GM12875 (cell line): ENCODE measurements at regions not wholly inside any gene's neighbourhood (a gene's known extent, or its start where the extent isn't known, plus 50 kb on each side); places are given as distances from the start of the nearest gene placed in this dataset.

Experiments
- H3K4me3 ChIP-seq: one replicate; pipeline ENCODE4 v1.5.1; 2011; ENCODE audit warnings: low read depth, low read length, control low read depth
- TF ChIP-seq, protein P1 (sequence below): IDR thresholded peaks from 2 replicates; pipeline ENCODE4 v1.5.1; 2011; ENCODE audit warnings: low read depth, mild to moderate bottlenecking, control low read depth, inconsistent platforms, low read length, moderate library complexity, borderline replicate concordance; ENCODE audit not compliant: insufficient read depth

DNA sequence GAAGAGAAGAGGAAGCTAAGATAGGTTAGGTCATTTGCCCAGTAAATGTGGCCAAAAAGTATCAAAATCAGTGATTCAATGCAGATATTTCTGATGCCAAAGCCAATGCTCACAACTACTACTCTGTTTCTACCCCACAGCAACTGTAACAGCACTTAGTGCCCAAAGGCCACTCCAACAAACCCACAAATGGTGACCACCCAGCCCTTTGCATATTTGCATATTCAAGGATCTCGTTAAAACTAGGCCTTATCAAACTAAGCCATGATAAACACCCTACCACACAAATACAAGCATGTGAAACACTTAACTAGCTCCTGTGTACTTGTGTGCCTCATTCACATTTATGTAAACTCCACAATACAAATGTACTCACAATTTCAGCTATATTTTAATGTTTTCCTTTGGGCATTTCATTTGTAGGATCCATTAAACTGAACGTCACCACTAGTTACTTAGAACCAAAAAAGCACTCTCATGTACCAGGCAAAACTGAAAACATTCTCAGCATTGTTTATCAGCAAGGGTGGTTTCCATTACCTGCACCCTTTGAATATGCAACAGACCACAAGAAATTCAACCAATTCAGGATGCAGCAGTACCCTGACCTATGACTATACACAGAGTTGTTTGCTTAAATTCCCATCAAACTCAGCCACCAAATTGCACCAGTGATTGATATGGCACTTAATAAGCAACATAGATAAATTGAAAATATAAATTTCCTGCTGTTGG, 111.2 kb upstream of the STT3B start:
- no peak overlapping the region for H3K4me3 ChIP-seq
- TF ChIP-seq, protein P1, sequence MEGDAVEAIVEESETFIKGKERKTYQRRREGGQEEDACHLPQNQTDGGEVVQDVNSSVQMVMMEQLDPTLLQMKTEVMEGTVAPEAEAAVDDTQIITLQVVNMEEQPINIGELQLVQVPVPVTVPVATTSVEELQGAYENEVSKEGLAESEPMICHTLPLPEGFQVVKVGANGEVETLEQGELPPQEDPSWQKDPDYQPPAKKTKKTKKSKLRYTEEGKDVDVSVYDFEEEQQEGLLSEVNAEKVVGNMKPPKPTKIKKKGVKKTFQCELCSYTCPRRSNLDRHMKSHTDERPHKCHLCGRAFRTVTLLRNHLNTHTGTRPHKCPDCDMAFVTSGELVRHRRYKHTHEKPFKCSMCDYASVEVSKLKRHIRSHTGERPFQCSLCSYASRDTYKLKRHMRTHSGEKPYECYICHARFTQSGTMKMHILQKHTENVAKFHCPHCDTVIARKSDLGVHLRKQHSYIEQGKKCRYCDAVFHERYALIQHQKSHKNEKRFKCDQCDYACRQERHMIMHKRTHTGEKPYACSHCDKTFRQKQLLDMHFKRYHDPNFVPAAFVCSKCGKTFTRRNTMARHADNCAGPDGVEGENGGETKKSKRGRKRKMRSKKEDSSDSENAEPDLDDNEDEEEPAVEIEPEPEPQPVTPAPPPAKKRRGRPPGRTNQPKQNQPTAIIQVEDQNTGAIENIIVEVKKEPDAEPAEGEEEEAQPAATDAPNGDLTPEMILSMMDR, result no peak

DNA sequence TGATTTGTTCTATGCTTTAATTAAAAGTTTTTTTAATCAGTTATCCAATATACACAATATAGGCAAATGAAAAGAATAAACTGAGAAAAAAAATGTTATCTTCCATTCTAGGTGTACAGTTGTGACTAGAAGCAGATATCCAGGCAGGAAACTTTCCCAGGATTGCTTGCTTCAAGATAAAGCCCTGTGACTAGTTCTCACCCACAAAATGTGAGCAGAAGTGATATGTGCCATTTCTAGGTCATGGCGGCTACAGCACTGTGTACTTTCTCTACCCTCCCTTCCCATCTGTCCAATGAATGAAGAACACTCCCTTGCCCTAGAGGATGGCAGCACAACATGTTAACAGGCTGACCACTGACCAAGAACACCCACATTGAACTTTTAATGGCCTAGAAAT, 110.5 kb upstream of the STT3B start:
- no peak overlapping the region for H3K4me3 ChIP-seq
- TF ChIP-seq, protein P1, result no peak

- no peak overlapping the region for H3K4me3 ChIP-seq
- TF ChIP-seq, protein P1, result no peak
Measured at GRCh38 chr3:31423482-31423881, 109.2 kb upstream of the STT3B start.

DNA sequence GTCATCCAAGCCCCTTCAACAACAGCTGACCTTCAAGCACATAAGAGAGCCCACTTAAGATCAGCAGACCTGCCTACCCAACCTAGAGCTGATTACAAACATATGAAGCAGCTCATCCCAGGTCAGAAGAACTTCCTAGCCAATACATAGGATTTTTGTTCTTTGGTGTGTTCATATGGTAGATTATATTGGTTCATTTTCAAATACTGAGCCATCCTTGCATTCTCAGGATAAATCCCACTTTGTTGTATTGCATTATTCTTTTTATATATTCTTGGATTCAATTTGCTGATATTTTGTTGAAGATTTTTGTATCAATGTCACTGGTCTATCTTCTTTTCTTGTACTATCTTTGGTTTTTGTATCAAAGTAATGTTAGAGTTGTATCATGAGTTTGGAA, 107.3 kb upstream of the STT3B start:
- H3K4me3 ChIP-seq, result no peak overlapping the region
- TF ChIP-seq, protein P1, result no peak

GRCh38 chr3:31427623-31428022, 105.1 kb upstream of the STT3B start:
- TF ChIP-seq, protein P1, result no peak
- H3K4me3 ChIP-seq, result no peak overlapping the region

- TF ChIP-seq, protein P1, result no peak
- no peak overlapping the region for H3K4me3 ChIP-seq
Measured at GRCh38 chr3:31431321-31431720, 101.4 kb upstream of the STT3B start.

DNA sequence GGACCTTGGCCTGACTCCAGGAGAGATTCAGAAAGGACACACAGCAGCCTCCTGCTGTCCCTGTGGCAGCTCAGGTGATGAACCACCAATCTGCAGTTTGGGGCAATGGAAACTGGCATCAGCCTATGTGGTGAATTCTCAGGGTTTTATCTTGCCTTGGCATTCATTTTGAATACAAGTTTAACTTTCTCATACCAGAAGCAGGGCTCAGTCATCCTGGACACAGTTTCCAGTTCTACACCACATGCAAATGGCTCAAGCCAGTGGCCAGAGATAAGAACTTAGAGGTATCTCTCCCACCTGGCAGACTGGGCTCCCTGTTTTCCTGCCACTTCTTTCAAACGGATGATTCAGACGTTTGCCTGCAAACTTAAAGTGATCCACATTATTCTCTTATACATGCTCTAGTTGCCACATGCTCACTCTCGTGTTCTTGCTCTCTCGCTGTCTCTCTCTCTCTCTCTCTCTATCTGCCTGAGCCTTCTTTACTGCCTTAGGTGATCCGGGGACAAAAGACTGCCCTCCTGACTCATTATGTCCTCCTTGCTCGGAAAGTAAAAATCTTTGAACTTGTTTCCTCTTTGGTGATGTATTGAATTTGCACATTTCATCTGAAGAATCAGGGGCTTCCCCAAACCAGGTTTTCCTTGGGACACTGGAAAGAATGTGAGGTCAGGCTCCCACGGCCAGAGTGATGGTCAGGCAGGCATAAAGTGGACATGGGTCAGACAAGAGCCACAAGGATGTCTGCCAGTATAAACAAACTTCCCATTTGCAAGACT, 99.6 kb upstream of the STT3B start:
- H3K4me3 ChIP-seq, result no peak overlapping the region
- TF ChIP-seq, protein P1, result no peak
